SU-DHL-6 (cell line): ENCODE measurements at regions not wholly inside any gene's neighbourhood (a gene's known extent, or its start where the extent isn't known, plus 50 kb on each side); places are given as distances from the start of the nearest gene placed in this dataset.

Experiments used
- H2AFZ ChIP-seq: fragments of 200-600 bp; sonication (generic); 2 replicates; pipeline ENCODE4 v1.6.1; 2014; ENCODE audit warnings: low read depth, mild to moderate bottlenecking, moderate library complexity, mixed read lengths, antibody characterized with exemption, low read length; ENCODE audit not compliant: severe bottlenecking
- H3F3A ChIP-seq: fragments of 200-600 bp; shearing (Covaris generic); 2 replicates; pipeline ENCODE4 v1.6.0; 2016; ENCODE audit warnings: antibody characterized with exemption, mild to moderate bottlenecking; ENCODE audit not compliant: insufficient read depth
- H3K27ac ChIP-seq: fragments of 200-600 bp; sonication (generic); 2 replicates; pipeline ENCODE4 v1.5.1; 2016; ENCODE audit warnings: low read depth, mild to moderate bottlenecking, low read length, moderate library complexity, mixed read lengths
- H3K27me3 ChIP-seq: fragments of 200-600 bp; sonication (generic), shearing (Covaris generic); 2 replicates; pipeline ENCODE4 v1.6.0; 2014; ENCODE audit warnings: mild to moderate bottlenecking, low read length
- H3K36me3 ChIP-seq: fragments of 200-600 bp; sonication (generic); 2 replicates; pipeline ENCODE4 v1.6.1; 2014; ENCODE audit warnings: mild to moderate bottlenecking, low read length, mixed read lengths
- H3K4me2 ChIP-seq: fragments of 300-600, 200-600 bp; shearing (Covaris generic), sonication (generic); 2 replicates; pipeline ENCODE4 v1.6.0; 2014; ENCODE audit warnings: low read length, low read depth, mild to moderate bottlenecking; ENCODE audit not compliant: poor library complexity, severe bottlenecking
- H3K4me3 ChIP-seq: fragments of 200-600 bp; sonication (generic); 2 replicates; pipeline ENCODE4 v1.5.1; 2014; ENCODE audit warnings: antibody characterized with exemption, low read length, mild to moderate bottlenecking, mixed read lengths; ENCODE audit not compliant: insufficient read depth, poor library complexity, severe bottlenecking
- H3K79me2 ChIP-seq: fragments of 200-600 bp; sonication (generic); 2 replicates; pipeline ENCODE4 v1.6.1; 2014; ENCODE audit warnings: mild to moderate bottlenecking, low read length, moderate library complexity; ENCODE audit not compliant: insufficient read depth
- H3K9ac ChIP-seq: fragments of 200-600 bp; sonication (generic); 2 replicates; pipeline ENCODE4 v1.7.0; 2014; ENCODE audit warnings: mild to moderate bottlenecking, low read length
- H3K9me2 ChIP-seq: fragments of 200-600 bp; sonication (generic); replicated peaks from 2 replicates; pipeline ENCODE4 v1.6.1; 2014; ENCODE audit warnings: low read length; ENCODE audit not compliant: insufficient read depth
- H3K9me3 ChIP-seq: fragments of 200-600 bp; sonication (generic); 2 replicates; pipeline ENCODE4 v1.6.1; 2014; ENCODE audit warnings: low read length, mixed read lengths; ENCODE audit not compliant: insufficient read depth
- H4K20me1 ChIP-seq: fragments of 200-600 bp; sonication (generic); 2 replicates; pipeline ENCODE4 v1.6.1; 2014; ENCODE audit warnings: low read depth, mild to moderate bottlenecking, antibody characterized with exemption, low read length, moderate library complexity, mixed read lengths
- CTCF ChIP-seq: fragments of 200-600 bp; sonication (generic); IDR thresholded peaks from one replicate; pipeline ENCODE4 v1.5.1; 2017; ENCODE audit warnings: antibody characterized with exemption, mild to moderate bottlenecking, low read length, moderate library complexity; ENCODE audit not compliant: insufficient read depth, poor library complexity, severe bottlenecking
- EZH2phosphoT487 ChIP-seq: fragments of 200-600 bp; sonication (generic), shearing (Covaris generic); conservative IDR thresholded peaks from 2 replicates; pipeline ENCODE4 v1.6.1; 2018; ENCODE audit warnings: mild to moderate bottlenecking, antibody characterized with exemption, low read length, moderate library complexity, mixed read lengths

- no peak overlapping the region for H3K9ac ChIP-seq
- H3K36me3 ChIP-seq = no peaks in the 10 kb centered on the region
- H3K27ac ChIP-seq = no peak overlapping the region
- TF ChIP-seq CTCF = no peak
- no peaks in the 10 kb centered on the region for H3K9me2 ChIP-seq
- no peak overlapping the region for H3K4me2 ChIP-seq
- H4K20me1 ChIP-seq = no peaks in the 10 kb centered on the region
- no peaks in the 10 kb centered on the region for H3K9me3 ChIP-seq
- H3K4me3 ChIP-seq = no peak overlapping the region
- H3K27me3 ChIP-seq = no peaks in the 10 kb centered on the region
- H2AFZ ChIP-seq = no peak overlapping the region
- no peaks in the 10 kb centered on the region for H3K79me2 ChIP-seq
- no peaks in the 10 kb centered on the region for H3F3A ChIP-seq
These were observed 502.5 kb upstream of the SEMA6A start for GRCh38 chr5:117077142-117077541.

GRCh38 chr5:117072439-117072838 lies 497.8 kb upstream of the SEMA6A start:
- H3K27me3 ChIP-seq = no peaks in the 10 kb centered on the region
- no peaks in the 10 kb centered on the region for H3K9me3 ChIP-seq
- H3K79me2 ChIP-seq = no peaks in the 10 kb centered on the region
- no peaks in the 10 kb centered on the region for H3K36me3 ChIP-seq
- no peaks in the 10 kb centered on the region for H3K9me2 ChIP-seq
- TF ChIP-seq EZH2phosphoT487 = no peak
- TF ChIP-seq CTCF = no peak
- no peak overlapping the region for H3K9ac ChIP-seq
- no peaks in the 10 kb centered on the region for H4K20me1 ChIP-seq
- H3K4me3 ChIP-seq = no peak overlapping the region
- H3K27ac ChIP-seq = no peak overlapping the region
- H3F3A ChIP-seq = no peaks in the 10 kb centered on the region
- H3K4me2 ChIP-seq = no peak overlapping the region
- H2AFZ ChIP-seq = no peak overlapping the region

- no peaks in the 10 kb centered on the region for H3F3A ChIP-seq
- no peaks in the 10 kb centered on the region for H3K27me3 ChIP-seq
- no peaks in the 10 kb centered on the region for H3K36me3 ChIP-seq
- no peaks in the 10 kb centered on the region for H3K79me2 ChIP-seq
- H3K4me2 ChIP-seq = no peak overlapping the region
- H3K9ac ChIP-seq = no peak overlapping the region
- H3K9me3 ChIP-seq = no peaks in the 10 kb centered on the region
- H3K4me3 ChIP-seq = no peak overlapping the region
- no peak overlapping the region for H3K27ac ChIP-seq
- TF ChIP-seq EZH2phosphoT487 (no peak), CTCF (no peak)
- no peaks in the 10 kb centered on the region for H3K9me2 ChIP-seq
- no peak overlapping the region for H2AFZ ChIP-seq
- H4K20me1 ChIP-seq = no peaks in the 10 kb centered on the region
These were observed 491.2 kb upstream of the SEMA6A start for GRCh38 chr5:117065800-117066199.

- no peaks in the 10 kb centered on the region for H3K79me2 ChIP-seq
- no peaks in the 10 kb centered on the region for H3K27me3 ChIP-seq
- H3K4me2 ChIP-seq = no peak overlapping the region
- H3K4me3 ChIP-seq = no peak overlapping the region
- no peak overlapping the region for H3K27ac ChIP-seq
- no peak overlapping the region for H2AFZ ChIP-seq
- no peaks in the 10 kb centered on the region for H3K9me3 ChIP-seq
- H3F3A ChIP-seq = no peaks in the 10 kb centered on the region
- no peak overlapping the region for H3K9ac ChIP-seq
- no peaks in the 10 kb centered on the region for H4K20me1 ChIP-seq
- no peaks in the 10 kb centered on the region for H3K9me2 ChIP-seq
- no peaks in the 10 kb centered on the region for H3K36me3 ChIP-seq
- TF ChIP-seq CTCF (no peak), EZH2phosphoT487 (no peak)
These were observed 490.5 kb upstream of the SEMA6A start for GRCh38 chr5:117065161-117065560.
